DND-41 (cell line): ENCODE measurements at regions not wholly inside any gene's neighbourhood (a gene's known extent, or its start where the extent isn't known, plus 50 kb on each side); places are given as distances from the start of the nearest gene placed in this dataset.

Source experiments
- EZH2 ChIP-seq: IDR thresholded peaks from 3 replicates; pipeline ENCODE4 v1.6.1; 2012; ENCODE audit warnings: borderline replicate concordance, low read depth, mild to moderate bottlenecking, moderate library complexity, low read length, inconsistent platforms; ENCODE audit not compliant: severe bottlenecking
- TF ChIP-seq, protein P1 (sequence below): IDR thresholded peaks from 2 replicates; pipeline ENCODE4 v1.5.1; 2012; ENCODE audit warnings: borderline replicate concordance, low read length, moderate library complexity, mild to moderate bottlenecking; ENCODE audit not compliant: poor library complexity, severe bottlenecking; ENCODE audit errors: extremely low read depth

DNA sequence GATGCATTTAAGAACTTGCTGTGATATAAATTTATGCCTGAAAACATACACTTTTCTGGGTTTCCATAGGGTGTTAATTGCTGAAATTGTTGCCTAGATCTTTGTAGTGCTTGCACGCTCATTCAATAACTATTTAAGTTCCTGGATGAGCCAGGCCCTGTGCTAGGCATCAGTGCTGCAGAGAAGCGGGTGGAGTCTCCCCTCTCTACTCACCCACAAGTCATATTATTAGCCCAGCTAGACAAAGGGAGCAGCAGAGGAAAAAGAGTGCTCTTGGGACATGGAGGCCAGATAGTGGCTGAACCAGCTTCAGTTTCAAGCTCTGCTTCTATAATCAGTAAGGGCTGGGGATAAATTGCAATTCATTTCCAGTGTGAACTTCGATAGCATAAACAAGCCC lies 329.1 kb downstream of the TFAP2B start:
- TF ChIP-seq, protein P1, sequence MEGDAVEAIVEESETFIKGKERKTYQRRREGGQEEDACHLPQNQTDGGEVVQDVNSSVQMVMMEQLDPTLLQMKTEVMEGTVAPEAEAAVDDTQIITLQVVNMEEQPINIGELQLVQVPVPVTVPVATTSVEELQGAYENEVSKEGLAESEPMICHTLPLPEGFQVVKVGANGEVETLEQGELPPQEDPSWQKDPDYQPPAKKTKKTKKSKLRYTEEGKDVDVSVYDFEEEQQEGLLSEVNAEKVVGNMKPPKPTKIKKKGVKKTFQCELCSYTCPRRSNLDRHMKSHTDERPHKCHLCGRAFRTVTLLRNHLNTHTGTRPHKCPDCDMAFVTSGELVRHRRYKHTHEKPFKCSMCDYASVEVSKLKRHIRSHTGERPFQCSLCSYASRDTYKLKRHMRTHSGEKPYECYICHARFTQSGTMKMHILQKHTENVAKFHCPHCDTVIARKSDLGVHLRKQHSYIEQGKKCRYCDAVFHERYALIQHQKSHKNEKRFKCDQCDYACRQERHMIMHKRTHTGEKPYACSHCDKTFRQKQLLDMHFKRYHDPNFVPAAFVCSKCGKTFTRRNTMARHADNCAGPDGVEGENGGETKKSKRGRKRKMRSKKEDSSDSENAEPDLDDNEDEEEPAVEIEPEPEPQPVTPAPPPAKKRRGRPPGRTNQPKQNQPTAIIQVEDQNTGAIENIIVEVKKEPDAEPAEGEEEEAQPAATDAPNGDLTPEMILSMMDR = no peak
- no peak for TF ChIP-seq EZH2
